SK-N-SH treated with all-trans-retinoic acid at 6 μM for 48 hours (cell line): ENCODE measurements at regions not wholly inside any gene's neighbourhood (a gene's known extent, or its start where the extent isn't known, plus 50 kb on each side); places are given as distances from the start of the nearest gene placed in this dataset.

Experiments
- ATAC-seq: fragments of 200-7000 bp; cut with Tn5 transposase; 3 replicates; pipeline ENCODE4 v1.9.1; 2020; ENCODE audit warnings: mild to moderate bottlenecking, moderate library complexity
- BACH2 ChIP-seq: fragments of 250-450 bp; sonication (Bioruptor Pico); IDR thresholded peaks from 2 replicates; pipeline ENCODE4 v1.9.0; 2021; ENCODE audit warnings: mild to moderate bottlenecking, borderline replicate concordance
- CREB5 ChIP-seq: fragments of 250-450 bp; sonication (Bioruptor Pico); IDR thresholded peaks from 2 replicates; pipeline ENCODE4 v1.5.1; 2020; ENCODE audit warnings: low read depth, mild to moderate bottlenecking, moderate library complexity
- CSDC2 ChIP-seq: fragments of 250-450 bp; sonication (Bioruptor Pico); IDR thresholded peaks from 2 replicates; pipeline ENCODE4 v1.5.0; 2020; ENCODE audit warnings: mild to moderate bottlenecking, moderate library complexity
- CSRNP3 ChIP-seq: fragments of 250-450 bp; sonication (Bioruptor Pico); IDR thresholded peaks from 2 replicates; pipeline ENCODE4 v1.5.1; 2021; ENCODE audit warnings: mild to moderate bottlenecking, moderate library complexity
- ESRRG ChIP-seq: fragments of 250-450 bp; sonication (Bioruptor Pico); IDR thresholded peaks from 2 replicates; pipeline ENCODE4 v1.6.1; 2021; ENCODE audit warnings: mild to moderate bottlenecking
- GLIS3 ChIP-seq: fragments of 250-450 bp; sonication (Bioruptor Pico); IDR thresholded peaks from 2 replicates; pipeline ENCODE4 v1.5.0; 2020; ENCODE audit warnings: mild to moderate bottlenecking, moderate library complexity
- ISL1 ChIP-seq: fragments of 250-450 bp; sonication (Bioruptor Pico); IDR thresholded peaks from 2 replicates; pipeline ENCODE4 v2.1.2; 2022; ENCODE audit warnings: mild to moderate bottlenecking, moderate library complexity
- OSR1 ChIP-seq: fragments of 250-450 bp; sonication (Bioruptor Pico); IDR thresholded peaks from 2 replicates; pipeline ENCODE4 v1.8.0; 2022; ENCODE audit warnings: moderate library complexity, mild to moderate bottlenecking, inconsistent platforms
- POU6F1 ChIP-seq: fragments of 250-450 bp; sonication (Bioruptor Pico); IDR thresholded peaks from 2 replicates; pipeline ENCODE4 v1.8.0; 2021; ENCODE audit warnings: low read depth, mild to moderate bottlenecking, moderate library complexity, borderline replicate concordance
- RARB ChIP-seq: fragments of 250-450 bp; sonication (Bioruptor Pico); IDR thresholded peaks from 2 replicates; pipeline ENCODE4 v1.8.0; 2021; ENCODE audit warnings: mild to moderate bottlenecking, moderate library complexity
- TCF4 ChIP-seq: fragments of 250-450 bp; sonication (Bioruptor Pico); IDR thresholded peaks from 2 replicates; pipeline ENCODE4 v1.8.0; 2021; ENCODE audit warnings: mild to moderate bottlenecking, moderate library complexity, borderline replicate concordance
- TOX ChIP-seq: fragments of 250-450 bp; sonication (Bioruptor Pico); IDR thresholded peaks from 2 replicates; pipeline ENCODE4 v1.8.0; 2021; ENCODE audit warnings: mild to moderate bottlenecking, moderate library complexity, borderline replicate concordance
- ZC3H10 ChIP-seq: fragments of 250-450 bp; sonication (Bioruptor Pico); IDR thresholded peaks from 2 replicates; pipeline ENCODE4 v1.5.1; 2021; ENCODE audit warnings: mild to moderate bottlenecking, moderate library complexity
- ZFP3 ChIP-seq: fragments of 250-450 bp; sonication (Bioruptor Pico); IDR thresholded peaks from 2 replicates; pipeline ENCODE4 v1.5.0; 2020; ENCODE audit warnings: mild to moderate bottlenecking, moderate library complexity
- ZFP30 ChIP-seq: fragments of 450-650 bp; formaldehyde crosslinking; IDR thresholded peaks from 2 replicates; pipeline ENCODE4 v1.5.0; 2022; ENCODE audit warnings: mild to moderate bottlenecking, moderate library complexity
- ZNF565 ChIP-seq: fragments of 450-650 bp; formaldehyde crosslinking; conservative IDR thresholded peaks from 2 replicates; pipeline ENCODE4 v1.5.0; 2020; ENCODE audit warnings: low read depth, mild to moderate bottlenecking, moderate library complexity
- ZNF70 ChIP-seq: fragments of 450-650 bp; formaldehyde crosslinking; IDR thresholded peaks from 2 replicates; pipeline ENCODE4 v1.5.0; 2020; ENCODE audit warnings: mild to moderate bottlenecking, moderate library complexity
- ZNF8 ChIP-seq: fragments of 450-650 bp; formaldehyde crosslinking; IDR thresholded peaks from 2 replicates; pipeline ENCODE4 v1.5.0; 2020; ENCODE audit warnings: mild to moderate bottlenecking, moderate library complexity

- ATAC-seq: peak; percentile 54
- TF ChIP-seq CREB5 (CRISPR knock-in tag): no peak
- TF ChIP-seq TOX (CRISPR knock-in tag): no peak
- no peak for TF ChIP-seq BACH2
- no peak for TF ChIP-seq ISL1 (CRISPR knock-in tag)
- TF ChIP-seq ZC3H10: no peak
- no peak for TF ChIP-seq ZFP3 (CRISPR knock-in tag)
- TF ChIP-seq POU6F1 (CRISPR knock-in tag): no peak
- TF ChIP-seq ZFP30 (CRISPR knock-in tag): no peak
- TF ChIP-seq ZNF8: no peak
- no peak for TF ChIP-seq CSDC2
- TF ChIP-seq ESRRG (CRISPR knock-in tag): no peak
- TF ChIP-seq, all 23 proteins: peak for 0
Measured at GRCh38 chr6:3960754-3961361, 111.7 kb downstream of the FAM50B start.

- TF ChIP-seq ZFP30 (CRISPR knock-in tag) (no peak), ZFP3 (CRISPR knock-in tag) (no peak), CREB5 (CRISPR knock-in tag) (no peak)
- ATAC-seq: no peak
Measured at GRCh38 chr6:3961581-3962215, 112.5 kb downstream of the FAM50B start.

DNA sequence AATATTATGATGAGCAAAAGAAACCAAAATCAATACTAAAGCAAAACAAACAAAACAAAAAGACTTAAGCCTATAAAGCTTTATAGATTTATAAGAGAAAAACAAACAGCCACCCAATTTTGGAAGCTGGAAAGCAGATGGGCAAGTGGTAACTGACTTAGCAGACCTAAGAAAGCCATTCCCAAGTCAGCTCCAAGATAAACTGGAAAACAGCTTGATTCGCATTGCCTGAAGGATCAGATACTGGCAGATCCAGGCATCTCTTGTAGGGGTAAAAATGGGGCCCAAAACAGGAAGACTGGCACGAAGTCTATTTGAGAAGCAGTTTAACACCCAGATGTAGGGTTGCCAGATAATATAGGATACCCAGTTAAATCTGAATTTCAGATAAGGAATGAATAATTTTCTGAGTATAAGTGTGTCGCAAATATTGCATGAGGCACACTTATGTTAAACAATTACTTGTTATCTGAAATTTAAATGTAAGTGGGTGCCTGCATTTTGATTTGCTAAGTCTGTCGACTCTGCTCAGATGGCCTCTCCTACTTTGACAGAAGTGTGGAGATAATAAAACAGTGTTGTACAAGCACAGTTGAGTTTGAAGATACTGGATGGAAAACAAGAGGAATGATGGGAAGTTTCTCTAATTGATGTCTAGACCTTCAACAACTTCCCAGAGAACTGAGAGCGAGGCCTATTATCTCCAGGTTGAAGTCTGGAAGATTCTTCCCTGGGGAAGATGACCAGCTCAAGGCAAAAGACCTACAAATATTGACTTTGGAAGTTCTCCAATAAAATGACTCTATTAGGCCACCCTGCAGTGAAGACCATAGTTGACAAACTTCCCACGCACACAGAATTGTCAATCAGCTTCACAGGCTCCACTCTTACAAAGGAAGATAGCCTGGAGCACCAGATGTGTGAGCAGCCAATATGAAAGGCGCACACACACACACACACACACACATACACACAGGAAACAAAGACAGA, 113.4 kb downstream of the FAM50B start:
- no peak for ATAC-seq
- no peak for TF ChIP-seq ZNF70 (CRISPR knock-in tag)
- no peak for TF ChIP-seq ESRRG (CRISPR knock-in tag)
- no peak for TF ChIP-seq ZC3H10
- TF ChIP-seq CSDC2: no peak
- no peak for TF ChIP-seq ZNF8
- no peak for TF ChIP-seq CSRNP3 (CRISPR knock-in tag)
- TF ChIP-seq TCF4 (CRISPR knock-in tag): no peak
- no peak for TF ChIP-seq TOX (CRISPR knock-in tag)
- no peak for TF ChIP-seq ZNF565 (CRISPR knock-in tag)
- no peak for TF ChIP-seq RARB (CRISPR knock-in tag)
- TF ChIP-seq ZFP3 (CRISPR knock-in tag): no peak
- no peak for TF ChIP-seq BACH2
- no peak for TF ChIP-seq OSR1
- TF ChIP-seq CREB5 (CRISPR knock-in tag): no peak
- TF ChIP-seq GLIS3: no peak

GRCh38 chr6:3963426-3963825, 114.3 kb downstream of the FAM50B start:
- no peak for ATAC-seq
- no peak for TF ChIP-seq RARB (CRISPR knock-in tag)
